ENCODE measurements at regions not wholly inside any gene's neighbourhood (a gene's known extent, or its start where the extent isn't known, plus 50 kb on each side); places are given as distances from the start of the nearest gene placed in this dataset.

- TF ChIP-seq GATA2 (IDR thresholded peaks at IDR 0.05; ENCODE audit: low read depth, low read length) = no peak
- no peak for TF ChIP-seq GATA3 (IDR thresholded peaks at IDR 0.05; ENCODE audit: low read depth, low read length)
These were observed 113.1 kb downstream of the C9orf50 start for GRCh38 chr9:129507805-129508204.

All from SH-SY5Y (cell line).